ENCODE measurements at regions not wholly inside any gene's neighbourhood (a gene's known extent, or its start where the extent isn't known, plus 50 kb on each side); places are given as distances from the start of the nearest gene placed in this dataset.

GRCh38 chr14:24708684-24709083 is 74.7 kb upstream of the GZMB start:
- intact Hi-C loops (cut with micrococcal nuclease; ENCODE audit: unreplicated experiment), result no loop called here
- Histone ChIP-seq H3K4me3 (ENCODE audit: low read depth, low read length) (no peak overlapping the region), H3K27me3 (replicated peaks; ENCODE audit: control insufficient read depth, insufficient read depth, low read length) (no peaks in the 10 kb centered on the region; the same call in 1 of the 2 replicates), H3K4me1 (no peaks in the 10 kb centered on the region), H3K9me3 (no peaks in the 10 kb centered on the region), H3K36me3 (ENCODE audit: control insufficient read depth, insufficient read depth, low read length) (no peaks in the 10 kb centered on the region)
- CTCF ChIA-PET, result no interaction called here
- Mint-ChIP-seq H3K4me3 (ENCODE audit: unreplicated experiment) (no peak overlapping the region), H3K27me3 (ENCODE audit: insufficient read depth, unreplicated experiment) (peaks cover 13% of the 10 kb centered on the region), H3K36me3 (ENCODE audit: insufficient read depth, unreplicated experiment) (no peaks in the 10 kb centered on the region), H3K27ac (ENCODE audit: unreplicated experiment) (no peak overlapping the region), H3K9me3 (ENCODE audit: unreplicated experiment) (no peaks in the 10 kb centered on the region), H3K4me1 (ENCODE audit: low read depth, unreplicated experiment) (no peaks in the 10 kb centered on the region)
- no peak for TF ChIP-seq CTCF (IDR thresholded peaks at IDR 0.05; ENCODE audit: insufficient read depth in 1 of 2, low read depth in 1 of 2, low read length in 1 of 2, severe bottlenecking in 1 of 2, unreplicated experiment in 1 of 2)
- no TSS peak for BruUV-seq (replicated peaks)
- POLR2A ChIA-PET, result no interaction called here
- DNase-seq, result no peak

DNA sequence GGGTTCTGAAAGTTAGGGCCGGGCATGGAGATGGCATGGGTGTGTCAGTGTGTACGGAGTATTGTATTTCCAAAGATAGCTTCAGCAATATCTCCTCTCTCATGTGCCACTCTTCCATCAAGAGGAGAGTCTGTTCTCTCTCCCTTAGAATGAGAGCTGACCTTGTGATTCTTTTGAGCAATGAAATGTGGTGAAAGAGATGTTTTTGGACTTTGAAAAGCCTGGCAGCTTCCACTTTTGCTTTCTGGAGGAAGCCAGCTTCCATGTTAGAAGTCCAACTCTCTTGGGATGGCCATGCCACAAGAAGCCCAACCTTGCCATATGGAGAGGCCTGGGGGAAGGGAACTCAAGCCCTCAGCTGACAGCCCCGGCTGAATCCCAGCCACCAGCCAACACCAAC is 72.4 kb upstream of the GZMB start:
- no peaks in the 10 kb centered on the region for H3K4me1 ChIP-seq
- no peak for DNase-seq
- H3K27me3 ChIP-seq (replicated peaks; ENCODE audit: control insufficient read depth, insufficient read depth, low read length), result no peaks in the 10 kb centered on the region; the same call in 1 of the 2 replicates
- H3K9me3 ChIP-seq, result no peaks in the 10 kb centered on the region
- H3K4me3 ChIP-seq (ENCODE audit: low read depth, low read length), result no peak overlapping the region
- Mint-ChIP-seq H3K4me1 (ENCODE audit: low read depth, unreplicated experiment) (no peaks in the 10 kb centered on the region), H3K4me3 (ENCODE audit: unreplicated experiment) (no peak overlapping the region), H3K9me3 (ENCODE audit: unreplicated experiment) (no peaks in the 10 kb centered on the region), H3K27me3 (ENCODE audit: insufficient read depth, unreplicated experiment) (peaks cover 17% of the 10 kb centered on the region), H3K36me3 (ENCODE audit: insufficient read depth, unreplicated experiment) (no peaks in the 10 kb centered on the region), H3K27ac (ENCODE audit: unreplicated experiment) (no peak overlapping the region)
- ChIA-PET POLR2A (interaction anchor here (0.6 kb wide), 1 partner anchor 155 kb away, joined by 3 read pairs; no protein-coding TSS in a partner anchor), CTCF (no interaction called here)
- no peaks in the 10 kb centered on the region for H3K36me3 ChIP-seq (ENCODE audit: control insufficient read depth, insufficient read depth, low read length)
- no peak for TF ChIP-seq CTCF (IDR thresholded peaks at IDR 0.05; ENCODE audit: insufficient read depth in 1 of 2, low read depth in 1 of 2, low read length in 1 of 2, severe bottlenecking in 1 of 2, unreplicated experiment in 1 of 2)
- intact Hi-C loops (cut with micrococcal nuclease; ENCODE audit: unreplicated experiment), result no loop called here
- no TSS peak for BruUV-seq (replicated peaks)

- BruUV-seq (replicated peaks), result no TSS peak
- Mint-ChIP-seq H3K27me3 (ENCODE audit: insufficient read depth, unreplicated experiment) (peaks cover 17% of the 10 kb centered on the region), H3K4me1 (ENCODE audit: low read depth, unreplicated experiment) (no peaks in the 10 kb centered on the region), H3K36me3 (ENCODE audit: insufficient read depth, unreplicated experiment) (no peaks in the 10 kb centered on the region), H3K4me3 (ENCODE audit: unreplicated experiment) (no peak overlapping the region), H3K9me3 (ENCODE audit: unreplicated experiment) (no peaks in the 10 kb centered on the region), H3K27ac (ENCODE audit: unreplicated experiment) (no peak overlapping the region)
- Histone ChIP-seq H3K9me3 (no peaks in the 10 kb centered on the region), H3K4me1 (no peaks in the 10 kb centered on the region), H3K4me3 (ENCODE audit: low read depth, low read length) (no peak overlapping the region), H3K27me3 (replicated peaks; ENCODE audit: control insufficient read depth, insufficient read depth, low read length) (no peaks in the 10 kb centered on the region; the same call in 1 of the 2 replicates), H3K36me3 (ENCODE audit: control insufficient read depth, insufficient read depth, low read length) (no peaks in the 10 kb centered on the region)
- intact Hi-C loops (cut with micrococcal nuclease; ENCODE audit: unreplicated experiment), result no loop called here
- TF ChIP-seq CTCF (IDR thresholded peaks at IDR 0.05; ENCODE audit: insufficient read depth in 1 of 2, low read depth in 1 of 2, low read length in 1 of 2, severe bottlenecking in 1 of 2, unreplicated experiment in 1 of 2), result no peak
- no peak for DNase-seq
- ChIA-PET CTCF (no interaction called here), POLR2A (interaction anchor here (0.6 kb wide), 1 partner anchor 156 kb away, joined by 3 read pairs; no protein-coding TSS in a partner anchor)
Measured at GRCh38 chr14:24705840-24706239, 71.8 kb upstream of the GZMB start.
